GM23248 (cell line): ENCODE measurements at regions not wholly inside any gene's neighbourhood (a gene's known extent, or its start where the extent isn't known, plus 50 kb on each side); places are given as distances from the start of the nearest gene placed in this dataset.

Experiments
- DNase-seq: peaks from one replicate; pipeline ENCODE4 v3.0.0-alpha.2; 2015
- H2AFZ ChIP-seq: fragments of 200-600 bp; sonication (generic); 2 replicates; pipeline ENCODE4 v1.6.1; 2016; ENCODE audit warnings: antibody characterized with exemption
- H3F3A ChIP-seq: fragments of 200-600 bp; sonication (generic); 2 replicates; pipeline ENCODE4 v1.6.1; 2016; ENCODE audit warnings: mild to moderate bottlenecking, antibody characterized with exemption, mixed run types; ENCODE audit not compliant: insufficient read depth
- H3K27ac ChIP-seq: fragments of 200-600 bp; sonication (generic); 2 replicates; pipeline ENCODE4 v1.5.1; 2016; ENCODE audit warnings: mild to moderate bottlenecking
- H3K27me3 ChIP-seq: fragments of 200-600 bp; sonication (generic); replicated peaks from 2 replicates; pipeline ENCODE4 v1.6.1; 2016; ENCODE audit warnings: mild to moderate bottlenecking; ENCODE audit not compliant: insufficient read depth
- H3K36me3 ChIP-seq: fragments of 200-600 bp; sonication (generic); 2 replicates; pipeline ENCODE4 v1.6.1; 2016; ENCODE audit warnings: low read depth, mild to moderate bottlenecking
- H3K4me1 ChIP-seq: fragments of 200-600 bp; sonication (generic); 2 replicates; pipeline ENCODE4 v1.6.1; 2016; ENCODE audit warnings: mild to moderate bottlenecking; ENCODE audit not compliant: insufficient read depth
- H3K4me2 ChIP-seq: fragments of 200-600 bp; sonication (generic); one replicate; pipeline ENCODE4 v1.6.1; 2016; ENCODE audit warnings: mild to moderate bottlenecking; ENCODE audit not compliant: unreplicated experiment
- H3K4me3 ChIP-seq: fragments of 200-600 bp; sonication (generic); 2 replicates; pipeline ENCODE4 v1.5.1; 2016; ENCODE audit warnings: mild to moderate bottlenecking
- H3K79me2 ChIP-seq: fragments of 200-600 bp; sonication (generic); 2 replicates; pipeline ENCODE4 v1.6.1; 2016; ENCODE audit warnings: mild to moderate bottlenecking; ENCODE audit not compliant: insufficient read depth
- H3K9ac ChIP-seq: fragments of 200-600 bp; sonication (generic); 2 replicates; pipeline ENCODE4 v1.6.1; 2016; ENCODE audit warnings: mild to moderate bottlenecking
- H3K9me2 ChIP-seq: fragments of 200-600 bp; sonication (generic); 2 replicates; pipeline ENCODE4 v1.6.1; 2016; ENCODE audit warnings: mixed run types, mild to moderate bottlenecking, moderate library complexity; ENCODE audit not compliant: insufficient read depth
- H3K9me3 ChIP-seq: fragments of 200-600 bp; sonication (generic); one replicate; pipeline ENCODE4 v1.6.1; 2017; ENCODE audit warnings: low read depth
- H4K20me1 ChIP-seq: fragments of 200-600 bp; sonication (generic); 2 replicates; pipeline ENCODE4 v1.6.0; 2016; ENCODE audit not compliant: insufficient read depth
- EZH2 ChIP-seq: fragments of 200-600 bp; sonication (generic); IDR thresholded peaks from 2 replicates; pipeline ENCODE4 v1.6.1; 2018; ENCODE audit warnings: antibody characterized with exemption, mild to moderate bottlenecking; ENCODE audit not compliant: insufficient read depth, poor library complexity, severe bottlenecking
- EZH2phosphoT487 ChIP-seq: fragments of 200-600 bp; sonication (generic); IDR thresholded peaks from 2 replicates; pipeline ENCODE4 v1.6.1; 2018; ENCODE audit warnings: antibody characterized with exemption, moderate library complexity, mild to moderate bottlenecking, low read depth; ENCODE audit not compliant: insufficient read depth
- WGBS, 2 experiments: methylation state at CpG; one replicate each; pipeline ENCODE4 v1.1.6; 2015 to 2017; ENCODE audit warnings: low lambda C conversion rate in 2 of 2, low coverage in 1 of 2; ENCODE audit errors: missing lambda C conversion rate in 2 of 2; 5-methylcytosine and 5-hydroxymethylcytosine counted together
- in situ Hi-C: fragments of 300-500 bp; cut with MboI; formaldehyde crosslinking; loops from 2 replicates; pipeline ENCODE4 v1.15.0; 2020

GRCh38 chrX:45372151-45372550, 171.5 kb upstream of the DIPK2B start:
- Histone ChIP-seq H3K27ac (no peak overlapping the region), H2AFZ (no peak overlapping the region), H4K20me1 (no peaks in the 10 kb centered on the region), H3K36me3 (no peaks in the 10 kb centered on the region), H3K9me2 (no peaks in the 10 kb centered on the region), H3K4me2 (no peak overlapping the region), H3F3A (no peaks in the 10 kb centered on the region), H3K79me2 (no peaks in the 10 kb centered on the region), H3K27me3 (no peaks in the 10 kb centered on the region), H3K4me3 (no peak overlapping the region), H3K9ac (no peak overlapping the region), H3K9me3 (no peaks in the 10 kb centered on the region), H3K4me1 (no peaks in the 10 kb centered on the region)
- DNase-seq: no peak
- in situ Hi-C loops: no loop called here
- TF ChIP-seq EZH2phosphoT487 (no peak), EZH2 (no peak)

GRCh38 chrX:45368705-45369104, 168.0 kb upstream of the DIPK2B start:
- no peaks in the 10 kb centered on the region for H3K79me2 ChIP-seq
- no peak overlapping the region for H2AFZ ChIP-seq
- no peaks in the 10 kb centered on the region for H3K9me2 ChIP-seq
- H3K4me3 ChIP-seq: no peak overlapping the region
- no peak overlapping the region for H3K4me2 ChIP-seq
- WGBS, 2 experiments: 89 to 94% methylated on average over 2 of the region's 2 CpGs
- H4K20me1 ChIP-seq: no peaks in the 10 kb centered on the region
- in situ Hi-C loops: no loop called here
- H3K9ac ChIP-seq: no peak overlapping the region
- no peak overlapping the region for H3K27ac ChIP-seq
- DNase-seq: no peak
- no peaks in the 10 kb centered on the region for H3K36me3 ChIP-seq
- TF ChIP-seq EZH2 (no peak), EZH2phosphoT487 (no peak)
- H3F3A ChIP-seq: no peaks in the 10 kb centered on the region
- H3K4me1 ChIP-seq: no peaks in the 10 kb centered on the region
- H3K9me3 ChIP-seq: no peaks in the 10 kb centered on the region
- H3K27me3 ChIP-seq: no peaks in the 10 kb centered on the region

- no peak overlapping the region for H2AFZ ChIP-seq
- DNase-seq: no peak
- WGBS, 2 experiments: 83 to 88% methylated on average over 4 of the region's 4 CpGs
- no peaks in the 10 kb centered on the region for H3K79me2 ChIP-seq
- TF ChIP-seq EZH2phosphoT487 (no peak), EZH2 (no peak)
- in situ Hi-C loops: no loop called here
- H3K9me2 ChIP-seq: no peaks in the 10 kb centered on the region
- H3F3A ChIP-seq: no peaks in the 10 kb centered on the region
- no peaks in the 10 kb centered on the region for H3K9me3 ChIP-seq
- H3K4me3 ChIP-seq: no peak overlapping the region
- H3K27me3 ChIP-seq: no peaks in the 10 kb centered on the region
- H3K4me2 ChIP-seq: no peak overlapping the region
- H3K36me3 ChIP-seq: no peaks in the 10 kb centered on the region
- no peak overlapping the region for H3K27ac ChIP-seq
- no peaks in the 10 kb centered on the region for H4K20me1 ChIP-seq
- no peaks in the 10 kb centered on the region for H3K4me1 ChIP-seq
- no peak overlapping the region for H3K9ac ChIP-seq
Observed at GRCh38 chrX:45363596-45363995, 162.9 kb upstream of the DIPK2B start.

- in situ Hi-C loops: no loop called here
- no peaks in the 10 kb centered on the region for H3K4me1 ChIP-seq
- 100% methylated on average over 1 of the region's 1 CpG for WGBS, 2 experiments
Observed at GRCh38 chrX:45360571-45360970, 159.9 kb upstream of the DIPK2B start.

GRCh38 chrX:45358392-45358791, 157.7 kb upstream of the DIPK2B start:
- Histone ChIP-seq H3K27me3 (no peaks in the 10 kb centered on the region), H3K9me2 (no peaks in the 10 kb centered on the region), H3K27ac (no peak overlapping the region), H3F3A (peaks cover 11% of the 10 kb centered on the region), H4K20me1 (no peaks in the 10 kb centered on the region), H3K9ac (no peak overlapping the region), H3K4me3 (no peak overlapping the region), H3K79me2 (no peaks in the 10 kb centered on the region), H3K36me3 (no peaks in the 10 kb centered on the region), H2AFZ (no peak overlapping the region), H3K4me2 (no peak overlapping the region), H3K4me1 (peaks cover 4% of the 10 kb centered on the region; the same call in 1 of the 2 replicates), H3K9me3 (no peaks in the 10 kb centered on the region)
- WGBS, 2 experiments: 0 to 7% methylated on average over 1 of the region's 1 CpG
- in situ Hi-C loops: no loop called here
- DNase-seq: no peak
- no peak for TF ChIP-seq EZH2
- TF ChIP-seq EZH2phosphoT487: no peak

More at GRCh38 chrX:45360571-45360970, 159.9 kb upstream of the DIPK2B start:
- no peak overlapping the region for H3K9ac ChIP-seq
- H3K4me2 ChIP-seq: no peak overlapping the region
- H3K4me3 ChIP-seq: no peak overlapping the region
- H2AFZ ChIP-seq: no peak overlapping the region
- no peaks in the 10 kb centered on the region for H3F3A ChIP-seq
- TF ChIP-seq EZH2phosphoT487 (no peak), EZH2 (no peak)
- H3K9me3 ChIP-seq: no peaks in the 10 kb centered on the region
- H3K79me2 ChIP-seq: no peaks in the 10 kb centered on the region
- DNase-seq: no peak
- no peaks in the 10 kb centered on the region for H4K20me1 ChIP-seq
- no peaks in the 10 kb centered on the region for H3K27me3 ChIP-seq
- no peaks in the 10 kb centered on the region for H3K9me2 ChIP-seq
- H3K36me3 ChIP-seq: no peaks in the 10 kb centered on the region
- H3K27ac ChIP-seq: no peak overlapping the region
